K562 (cell line): ENCODE measurements at regions not wholly inside any gene's neighbourhood (a gene's known extent, or its start where the extent isn't known, plus 50 kb on each side); places are given as distances from the start of the nearest gene placed in this dataset.

Experiments used
- ATAC-seq: fragments of 200-7000 bp; cut with Tn5 transposase; 3 replicates; pipeline ENCODE4 v1.9.1; 2020; ENCODE audit warnings: moderate library complexity
- BruUV-seq: library from RNA; stranded (reverse); fragments of 400-500 nt; replicated peaks from 2 replicates; lab custom pipeline; 2021; lab: Mats Ljungman, UMichigan
- CTCF ChIA-PET: fragments of 300-600 bp; formaldehyde crosslinking; extraction: SDS; loops from one replicate; lab custom pipeline; 2021; ENCODE audit warnings: low intra/inter-chr PET ratio; lab: Yijun Ruan, JAX
- POLR2A ChIA-PET: fragments of 300-600, 350-650 bp; sonication (Branson Sonifier 250); formaldehyde crosslinking; extraction: SDS; loops from one replicate; lab custom pipeline; 2021; ENCODE audit warnings: antibody characterized with exemption, inconsistent platforms; lab: Yijun Ruan, JAX
- DNase-seq, 4 experiments: peaks; one replicate each; pipeline versions ENCODE4 v3.0.0 to v3.0.0-alpha.2; 2011 to 2018; ENCODE audit warnings: low spot score in 3 of 4, mixed read lengths in 3 of 4; ENCODE audit errors: extremely low read depth in 1 of 4
- FAIRE-seq: peaks from 2 replicates; lab custom pipeline; 2011; peaks lifted over from hg19 to GRCh38; lab: Jason Lieb, UNC
- H2AFZ ChIP-seq: 2 replicates; pipeline ENCODE4 v1.6.0; 2011; ENCODE audit warnings: low read depth, low read length, control low read depth, inconsistent platforms
- H3K27ac ChIP-seq: fragments of 200-600 bp; 3 replicates; pipeline ENCODE4 v1.8.0; 2011; ENCODE audit warnings: low read depth, mild to moderate bottlenecking, control low read depth, inconsistent platforms, low read length, moderate library complexity, mixed read lengths; ENCODE audit errors: extremely low read depth
- H3K27me3 ChIP-seq, 2 experiments: fragments of 300-600 bp in 1 of 2; 2 replicates in 1 of 2; 3 replicates in 1 of 2; pipeline versions ENCODE4 v1.6.0 to v1.8.0; 2011; ENCODE audit warnings: inconsistent platforms in 2 of 2, low read length in 2 of 2, mild to moderate bottlenecking in 1 of 2, mixed read lengths in 1 of 2, moderate library complexity in 1 of 2; ENCODE audit not compliant: control insufficient read depth in 2 of 2, insufficient read depth in 2 of 2
- H3K36me3 ChIP-seq: fragments of 300-600 bp; 3 replicates; pipeline ENCODE4 v1.8.0; 2011; ENCODE audit warnings: mild to moderate bottlenecking, low read length, inconsistent platforms; ENCODE audit not compliant: control insufficient read depth, insufficient read depth
- H3K4me1 ChIP-seq, 2 experiments: fragments of 200-600 bp in 1 of 2; replicated peaks in 1 of 2; 2 replicates in 1 of 2; 3 replicates in 1 of 2; pipeline versions ENCODE4 v1.5.1 to v1.8.0; 2011; ENCODE audit warnings: inconsistent platforms in 2 of 2, low read length in 2 of 2, mild to moderate bottlenecking in 1 of 2, mixed read lengths in 1 of 2, moderate library complexity in 1 of 2; ENCODE audit not compliant: control insufficient read depth in 2 of 2, insufficient read depth in 2 of 2
- H3K4me2 ChIP-seq: 2 replicates; pipeline ENCODE4 v1.6.1; 2011; ENCODE audit warnings: low read length, control low read depth, inconsistent platforms, mixed read lengths; ENCODE audit not compliant: insufficient read depth
- H3K4me3 ChIP-seq: fragments of 200-600 bp; sonication (generic), shearing (Covaris generic); 2 replicates; pipeline ENCODE4 v1.5.1; 2016; ENCODE audit warnings: control low read depth, inconsistent platforms
- H3K79me2 ChIP-seq: fragments of 200-600 bp; 3 replicates; pipeline ENCODE4 v1.8.0; 2011; ENCODE audit warnings: low read length, inconsistent platforms; ENCODE audit not compliant: control insufficient read depth, insufficient read depth
- H3K9ac ChIP-seq, 2 experiments: 2 replicates each; pipeline versions ENCODE4 v1.6.0 to v1.6.1; 2011; ENCODE audit warnings: low read depth in 2 of 2, low read length in 2 of 2, control low read depth in 1 of 2, inconsistent platforms in 1 of 2, mild to moderate bottlenecking in 1 of 2, mixed read lengths in 1 of 2; ENCODE audit not compliant: insufficient read depth in 1 of 2
- H3K9me1 ChIP-seq: one replicate; pipeline ENCODE4 v1.6.0; 2011; ENCODE audit warnings: inconsistent platforms, mild to moderate bottlenecking, low read length, moderate library complexity; ENCODE audit not compliant: control insufficient read depth, insufficient read depth
- H3K9me3 ChIP-seq: replicated peaks from 2 replicates; pipeline ENCODE4 v1.5.1; 2011; ENCODE audit warnings: low read depth, low read length, inconsistent platforms; ENCODE audit not compliant: control insufficient read depth, insufficient read depth
- H4K20me1 ChIP-seq: replicated peaks from 2 replicates; pipeline ENCODE4 v1.6.1; 2011; ENCODE audit warnings: low read length, inconsistent platforms, mixed read lengths; ENCODE audit not compliant: control insufficient read depth, insufficient read depth
- ATF2 ChIP-seq: sonication (generic); formaldehyde crosslinking; IDR thresholded peaks from 2 replicates; pipeline ENCODE4 v1.8.1; 2022; ENCODE audit warnings: missing genetic modification reagents
- CBX8 ChIP-seq: fragments of 200-600 bp; sonication (generic); IDR thresholded peaks from 2 replicates; pipeline ENCODE4 v1.6.1; 2012; ENCODE audit warnings: borderline replicate concordance, mixed run types, low read depth, mild to moderate bottlenecking, moderate library complexity, mixed read lengths, low read length, control low read depth, inconsistent platforms; ENCODE audit not compliant: poor library complexity, severe bottlenecking; ENCODE audit errors: extremely low read depth
- ERF ChIP-seq: fragments of 450-650 bp; formaldehyde crosslinking; IDR thresholded peaks from 2 replicates; pipeline ENCODE4 v1.4.0; 2020; ENCODE audit warnings: mild to moderate bottlenecking, mixed read lengths
- GABPA ChIP-seq: fragments of 200-800 bp; sonication (Bioruptor generic); conservative IDR thresholded peaks from 2 replicates; pipeline ENCODE4 v1.6.1; 2016; ENCODE audit warnings: low read depth, missing genetic modification characterization, missing compliant biosample characterization
- GATA2 ChIP-seq: sonication (generic); formaldehyde crosslinking; IDR thresholded peaks from 2 replicates; pipeline ENCODE4 v1.4.0; 2020; ENCODE audit warnings: mild to moderate bottlenecking, missing genetic modification reagents
- JUN ChIP-seq, 2 experiments: sonication (generic) in 1 of 2; formaldehyde crosslinking in 1 of 2; IDR thresholded peaks; 2 replicates each; pipeline versions ENCODE4 v1.6.1 to v1.8.0; 2012 to 2022; ENCODE audit warnings: borderline replicate concordance in 2 of 2, mild to moderate bottlenecking in 2 of 2, improper control_type of control experiment in 1 of 2, low read depth in 1 of 2, low read length in 1 of 2, missing genetic modification reagents in 1 of 2
- MCM7 ChIP-seq, 2 experiments: fragments of 450-650 bp; IDR thresholded peaks; 2 replicates each; pipeline ENCODE4 v1.6.1; 2016 to 2018
- RBM39 ChIP-seq: fragments of 200-400 bp; formaldehyde crosslinking; optimal IDR thresholded peaks from 2 replicates; pipeline ENCODE3; 2018; ENCODE audit warnings: low read depth, low read length
- RFX5 ChIP-seq: IDR thresholded peaks from 2 replicates; pipeline ENCODE4 v1.6.1; 2011; ENCODE audit warnings: low read depth, mild to moderate bottlenecking, improper control_type of control experiment, low read length
- TAF7 ChIP-seq: fragments of 450-650 bp; IDR thresholded peaks from 2 replicates; pipeline ENCODE4 v1.6.1; 2016; ENCODE audit warnings: missing genetic modification characterization, missing compliant biosample characterization
- ZNF253 ChIP-seq: fragments of 250-450 bp; sonication (Bioruptor Pico); conservative IDR thresholded peaks from 2 replicates; pipeline ENCODE4 v1.6.1; 2021; ENCODE audit warnings: mild to moderate bottlenecking
- ZNF277 ChIP-seq: fragments of 250-450 bp; sonication (Bioruptor Pico); IDR thresholded peaks from 2 replicates; pipeline ENCODE4 v1.8.0; 2022; ENCODE audit warnings: inconsistent platforms, mild to moderate bottlenecking, moderate library complexity, borderline replicate concordance
- ZNF408 ChIP-seq: fragments of 250-450 bp; sonication (Bioruptor Pico); IDR thresholded peaks from 2 replicates; pipeline ENCODE4 v1.4.0; 2020; ENCODE audit warnings: low read depth, mild to moderate bottlenecking, moderate library complexity
- in situ Hi-C: fragments of 300-500 bp; cut with MboI; formaldehyde crosslinking; loops from 4 replicates; pipeline ENCODE4 v1.15.0; 2018; ENCODE audit warnings: inconsistent platforms, mixed read lengths
- intact Hi-C: fragments of 100-400 bp; cut with micrococcal nuclease; formaldehyde crosslinking; loops from 2 replicates; pipeline ENCODE4 v1.14.2; 2022

DNA sequence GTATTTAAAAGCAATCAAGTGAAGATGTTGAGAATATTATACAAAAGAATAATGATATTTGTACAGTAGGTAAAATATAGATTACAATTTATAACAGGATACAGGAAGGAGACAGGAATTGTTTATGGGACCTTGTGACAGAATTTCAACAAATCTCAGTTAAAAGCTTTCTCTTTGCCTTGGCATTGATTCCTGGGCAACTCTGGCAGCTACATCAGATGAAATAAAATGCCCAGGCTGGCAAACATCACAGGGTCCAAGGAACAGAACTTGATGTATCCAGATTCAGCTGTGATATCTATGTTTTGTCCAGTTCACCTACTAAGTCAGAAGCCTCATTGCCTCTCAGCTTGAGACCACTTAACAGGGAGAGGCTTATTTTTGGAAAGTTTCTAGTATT is 473.1 kb downstream of the MCTP2 start:
- no peaks in the 10 kb centered on the region for H3K4me1 ChIP-seq
- H4K20me1 ChIP-seq: no peaks in the 10 kb centered on the region
- ATAC-seq: no peak
- in situ Hi-C loops: no loop called here
- DNase-seq: no peak
- no TSS peak for BruUV-seq
- H3K9me1 ChIP-seq: no peaks in the 10 kb centered on the region
- no peak overlapping the region for H3K4me2 ChIP-seq
- intact Hi-C loops: no loop called here
- CTCF ChIA-PET: no interaction called here
- no peak overlapping the region for H3K27ac ChIP-seq
- no peak overlapping the region for H3K9ac ChIP-seq
- TF ChIP-seq RBM39 (no peak), CBX8 (no peak), ATF2 (no peak), TAF7 (tag) (no peak), MCM7 (IDR thresholded peaks at IDR 0.05) (no peak), ZNF253 (CRISPR knock-in tag) (no peak), RFX5 (no peak), GABPA (tag) (no peak), ZNF277 (CRISPR knock-in tag) (no peak), ZNF408 (CRISPR knock-in tag) (no peak), JUN (IDR thresholded peaks at IDR 0.05; ENCODE audit: borderline replicate concordance, low read depth, low read length) (no peak), JUN (CRISPR knock-in tag; IDR thresholded peaks at IDR 0.05; ENCODE audit: borderline replicate concordance) (no peak), ERF (CRISPR knock-in tag) (no peak), GATA2 (CRISPR knock-in tag) (no peak)
- no peaks in the 10 kb centered on the region for H3K9me3 ChIP-seq
- POLR2A ChIA-PET: no interaction called here
- no peaks in the 10 kb centered on the region for H3K79me2 ChIP-seq
- H3K27me3 ChIP-seq: peaks cover 5% of the 10 kb centered on the region in 2 experiments; a peak in 2 of 5 replicates
- no peak for FAIRE-seq
- H3K36me3 ChIP-seq: no peaks in the 10 kb centered on the region
- no peak overlapping the region for H2AFZ ChIP-seq
- no peak overlapping the region for H3K4me3 ChIP-seq
